ENCODE measurements at regions not wholly inside any gene's neighbourhood (a gene's known extent, or its start where the extent isn't known, plus 50 kb on each side); places are given as distances from the start of the nearest gene placed in this dataset.

DNA sequence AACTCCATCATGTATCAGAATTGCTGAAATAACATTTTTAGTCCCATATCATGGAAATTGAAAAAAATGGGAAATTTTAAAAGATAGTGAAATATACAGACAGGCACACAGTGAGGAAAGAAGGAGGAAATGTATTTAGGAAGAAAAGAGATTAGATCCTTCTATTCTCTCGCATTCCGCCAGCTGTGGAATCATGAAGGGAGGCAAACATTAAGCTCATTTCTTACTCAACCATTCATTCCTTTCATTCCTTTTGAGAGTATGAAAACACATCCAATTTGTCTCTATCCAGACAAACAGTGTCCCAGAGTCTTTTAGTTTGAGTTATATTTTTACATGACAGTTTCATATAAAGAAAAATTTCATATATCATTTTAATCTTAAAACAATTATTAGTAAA, 52.5 kb upstream of the KCNMB2 start:
- H3K23ac ChIP-seq (ENCODE audit: insufficient read length): no peak overlapping the region
- no peak overlapping the region for H3K4ac ChIP-seq (replicated peaks; ENCODE audit: insufficient read length, low read depth, low read length)
- H4K91ac ChIP-seq (replicated peaks; ENCODE audit: insufficient read length, low read length): no peak overlapping the region
- no peaks in the 10 kb centered on the region for H3K9me3 ChIP-seq (ENCODE audit: insufficient read depth in 2 of 2, low read depth in 1 of 2, low read length in 1 of 2)
- H3K27me3 ChIP-seq (replicated peaks in 1 of 4; ENCODE audit: control insufficient read depth in 3 of 4, extremely low read depth in 1 of 4, insufficient read depth in 3 of 4, low read length in 3 of 4): no peaks in the 10 kb centered on the region
- H3K79me1 ChIP-seq (ENCODE audit: low read depth, low read length): no peaks in the 10 kb centered on the region
- no peaks in the 10 kb centered on the region for H3K79me2 ChIP-seq (ENCODE audit: control insufficient read depth in 1 of 2, insufficient read depth in 2 of 2, low read length in 2 of 2)
- no peak overlapping the region for H2AFZ ChIP-seq (ENCODE audit: low read length)
- H3K36me3 ChIP-seq (ENCODE audit: control insufficient read depth in 2 of 4, insufficient read depth in 4 of 4, low read length in 3 of 4): no peaks in the 10 kb centered on the region
- POLR2A ChIA-PET (ENCODE audit: partially characterized antibody): no interaction called here
- no peak overlapping the region for H2BK12ac ChIP-seq (ENCODE audit: low read depth, low read length)
- peaks cover 0 to 8% (median 7%) of the 10 kb centered on the region in 4 experiments; a peak in 5 of 7 replicates for H3K4me1 ChIP-seq (replicated peaks in 1 of 4; ENCODE audit: control insufficient read depth in 3 of 4, insufficient read depth in 4 of 4, low read length in 3 of 4)
- DNase-seq (ENCODE audit: low read depth in 1 of 2, low spot score in 2 of 2) (no peak), FAIRE-seq (no peak)
- no peak overlapping the region for H3K27ac ChIP-seq (ENCODE audit: low read depth, low read length)
- H2AK5ac ChIP-seq (ENCODE audit: low read depth, low read length): no peak overlapping the region
- no peak overlapping the region for H4K8ac ChIP-seq (ENCODE audit: extremely low read depth, insufficient read depth, low read length)
- H2BK15ac ChIP-seq (ENCODE audit: low read length): no peak overlapping the region
- H3K56ac ChIP-seq (replicated peaks; ENCODE audit: insufficient read length, low read depth, low read length): no peak overlapping the region
- no peak overlapping the region for H3K14ac ChIP-seq (ENCODE audit: insufficient read length)
- H3K4me2 ChIP-seq (ENCODE audit: insufficient read depth in 1 of 2, low read depth in 2 of 2, low read length in 2 of 2): no peak overlapping the region
- H2BK5ac ChIP-seq (ENCODE audit: low read depth, low read length): no peak overlapping the region
- H2BK120ac ChIP-seq (replicated peaks; ENCODE audit: low read depth, low read length): no peak overlapping the region
- H3K9ac ChIP-seq (replicated peaks in 1 of 4; ENCODE audit: extremely low read depth in 1 of 4, low read depth in 3 of 4, low read length in 3 of 4): no peak overlapping the region
- no peak overlapping the region for H4K5ac ChIP-seq (ENCODE audit: insufficient read length, low read depth, low read length)
- H3K18ac ChIP-seq (ENCODE audit: extremely low read depth, low read length): no peak overlapping the region
- CTCF ChIA-PET (ENCODE audit: partially characterized antibody): no interaction called here
- 92% methylated on average over 2 of the region's 2 CpGs; no CpG with 5 or more reads in 1 of the 2 experiments for WGBS, 2 experiments (ENCODE audit: extremely low coverage in 1 of 2, insufficient coverage in 1 of 2, insufficient read length in 1 of 2, insufficient replicate concordance in 2 of 2, low coverage in 1 of 2, low lambda C conversion rate in 2 of 2, missing lambda C conversion rate in 1 of 2)
- H3K4me3 ChIP-seq (ENCODE audit: extremely low read depth in 1 of 4, insufficient read depth in 2 of 4, low read depth in 3 of 4, low read length in 4 of 4): no peak overlapping the region
- no peaks in the 10 kb centered on the region for H4K20me1 ChIP-seq (replicated peaks in 1 of 2; ENCODE audit: control insufficient read depth in 1 of 2, insufficient read depth in 2 of 2, low read length in 2 of 2)
- no peaks in the 10 kb centered on the region for H3K23me2 ChIP-seq (ENCODE audit: low read depth, low read length)
- no peak overlapping the region for H2BK20ac ChIP-seq (ENCODE audit: low read length)
- TF ChIP-seq KDM5A (IDR thresholded peaks at IDR 0.05; ENCODE audit: low read length) (no peak), BCL11A (IDR thresholded peaks at IDR 0.05; ENCODE audit: low read depth in 2 of 2, low read length in 2 of 2) (no peak), KDM4A (IDR thresholded peaks at IDR 0.05; ENCODE audit: low read depth, low read length, severe bottlenecking) (no peak), EGR1 (IDR thresholded peaks at IDR 0.05; ENCODE audit: borderline replicate concordance, low read depth, low read length) (no peak), BRCA1 (IDR thresholded peaks at IDR 0.05; ENCODE audit: low read depth, low read length) (no peak), GTF2F1 (IDR thresholded peaks at IDR 0.05; ENCODE audit: borderline replicate concordance, low read depth, low read length) (no peak)
- TF ChIP-seq, protein P1, sequence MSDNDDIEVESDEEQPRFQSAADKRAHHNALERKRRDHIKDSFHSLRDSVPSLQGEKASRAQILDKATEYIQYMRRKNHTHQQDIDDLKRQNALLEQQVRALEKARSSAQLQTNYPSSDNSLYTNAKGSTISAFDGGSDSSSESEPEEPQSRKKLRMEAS (IDR thresholded peaks at IDR 0.05): no peak
